Heart left ventricle (tissue), 16 donors: ENCODE measurements at regions not wholly inside any gene's neighbourhood (a gene's known extent, or its start where the extent isn't known, plus 50 kb on each side); places are given as distances from the start of the nearest gene placed in this dataset.

Experiments used
- ATAC-seq, 4 donors: fragments of 200-7000 bp; cut with Tn5 transposase; one replicate each; pipeline ENCODE4 v1.9.1; 2020 to 2022; ENCODE audit warnings: moderate library complexity in 4 of 4, mild to moderate bottlenecking in 3 of 4, moderate number of reproducible peaks in 1 of 4
- DNase-seq, 5 donors: peaks; one replicate each; pipeline ENCODE4 v3.0.0-alpha.2; 2020
- H3K27ac ChIP-seq, 12 donors: fragments of 200-600 bp; sonication (generic) in 4 of 12; one replicate each; pipeline versions ENCODE4 v1.5.0 to v1.8.0; 2016 to 2022; ENCODE audit warnings: mild to moderate bottlenecking in 2 of 12
- H3K27me3 ChIP-seq, 9 donors: fragments of 200-600 bp; sonication (generic) in 2 of 9; one replicate each; pipeline versions ENCODE4 v1.5.1 to v1.8.0; 2016 to 2022; ENCODE audit warnings: mild to moderate bottlenecking in 3 of 9
- H3K36me3 ChIP-seq, 9 donors: fragments of 200-600 bp; sonication (generic) in 2 of 9; one replicate each; pipeline versions ENCODE4 v1.5.0 to v1.8.0; 2018 to 2022; ENCODE audit warnings: mild to moderate bottlenecking in 2 of 9
- H3K4me1 ChIP-seq, 12 donors: fragments of 200-600 bp; sonication (generic) in 4 of 12; one replicate each; pipeline versions ENCODE4 v1.5.0 to v1.8.0; 2016 to 2022; ENCODE audit warnings: mild to moderate bottlenecking in 3 of 12
- H3K4me3 ChIP-seq, 12 donors: fragments of 200-600 bp; sonication (generic) in 4 of 12; one replicate each; pipeline versions ENCODE4 v1.5.0 to v1.8.0; 2017 to 2022; ENCODE audit warnings: mild to moderate bottlenecking in 9 of 12, moderate library complexity in 4 of 12
- H3K9me3 ChIP-seq, 12 donors: fragments of 200-600 bp; sonication (generic) in 4 of 12; one replicate each; pipeline versions ENCODE4 v1.5.0 to v1.8.0; 2016 to 2022; ENCODE audit warnings: mild to moderate bottlenecking in 1 of 12
- CTCF ChIP-seq, 12 donors: fragments of 200-600 bp; sonication (generic) in 4 of 12; IDR thresholded peaks; one replicate each; pipeline versions ENCODE4 v1.5.0 to v1.8.0; 2018 to 2022; ENCODE audit warnings: antibody characterized with exemption in 12 of 12, mild to moderate bottlenecking in 5 of 12
- POLR2A ChIP-seq, 2 donors: fragments of 450-650 bp; IDR thresholded peaks; one replicate each; pipeline ENCODE4 v1.6.1; 2017; ENCODE audit warnings: antibody characterized with exemption in 2 of 2, mild to moderate bottlenecking in 2 of 2, moderate library complexity in 2 of 2
- WGBS, 4 donors: extraction: QIAGEN DNeasy Blood & Tissue Kit in 2 of 4; methylation state at CpG; one replicate each; pipeline versions ENCODE4 v1.1.5 to v1.1.7; 2013 to 2018; 5-methylcytosine and 5-hydroxymethylcytosine counted together
- intact Hi-C, 10 donors: fragments of 100-400 bp; cut with DNase I; formaldehyde crosslinking; loops; one replicate each; pipeline versions ENCODE4 v1.11.1 to v1.14.2; 2022
- donor health status: ischemic (EF 13 %, LVEDD 7.1; RV severe dilation, severe dysfunction).
- donor health status: healthy with polysubstance abuse.
- donor health status: DM: no; HTN: yes; CAD: no.
- donor health status: DM: no; HTN: no; CAD: no.
- donor health status: ischemic (EF 25% LVEDD 6.9; RV normal size, moderate dysfunction).
- donor health status: ischemic (EF 25% LVEDD 5.7; RV mildly dilated, moderate dysfunction).
- donor health status: healthy.
- donor health status: DM: yes; HTN: yes; CAD: no.
- donor health status: ischemic (EF 35%, LVEDD 5.7; RV mildly dilated, moderate dysfunction).
- donor health status: nonischemic (EF 11% LVEDD 7.7; RV severe dilation, severe dysfunction).
- donor health status: DM: yes; HTN: yes; CAD: no.
- donor health status: PGD.
- donor health status: ischemic (EF 29% LVEDD 5.4; RV normal size, mild dysfunction).
- donor health status: nonischemic (EF 23%, LVEDD 6.1; RV moderate dilation, normal function).

GRCh38 chr5:166719991-166720390, 1571.5 kb upstream of the WWC1 start:
- ATAC-seq (no peak), DNase-seq (no peak)
- Histone ChIP-seq H3K27ac (no peak overlapping the region), H3K27me3 (no peaks in the 10 kb centered on the region), H3K36me3 (no peaks in the 10 kb centered on the region), H3K4me1 (no peaks in the 10 kb centered on the region), H3K9me3 (no peaks in the 10 kb centered on the region), H3K4me3 (no peak overlapping the region)
- TF ChIP-seq POLR2A (IDR thresholded peaks at IDR 0.05) (no peak), CTCF (IDR thresholded peaks at IDR 0.05) (no peak)
- intact Hi-C loops = no loop called here
- WGBS, 4 donors = 62 to 76% (median 64%) methylated on average over 2 of the region's 2 CpGs

GRCh38 chr5:166722939-166723338, 1568.5 kb upstream of the WWC1 start:
- no peaks in the 10 kb centered on the region for H3K4me1 ChIP-seq
- no peaks in the 10 kb centered on the region for H3K36me3 ChIP-seq
- no peak overlapping the region for H3K4me3 ChIP-seq
- no peak overlapping the region for H3K27ac ChIP-seq
- H3K9me3 ChIP-seq = no peaks in the 10 kb centered on the region
- intact Hi-C loops = no loop called here
- ATAC-seq = no peak
- no peak for DNase-seq
- WGBS, 4 donors = 90 to 93% (median 90%) methylated on average over 2 of the region's 2 CpGs
- TF ChIP-seq CTCF (IDR thresholded peaks at IDR 0.05) (no peak), POLR2A (IDR thresholded peaks at IDR 0.05) (no peak)
- no peaks in the 10 kb centered on the region for H3K27me3 ChIP-seq

GRCh38 chr5:166724284-166724683, 1567.2 kb upstream of the WWC1 start:
- Histone ChIP-seq H3K27me3 (no peaks in the 10 kb centered on the region), H3K36me3 (no peaks in the 10 kb centered on the region), H3K4me3 (no peak overlapping the region), H3K27ac (no peak overlapping the region), H3K9me3 (no peaks in the 10 kb centered on the region), H3K4me1 (no peaks in the 10 kb centered on the region)
- intact Hi-C loops = no loop called here
- DNase-seq (no peak), ATAC-seq (no peak)
- TF ChIP-seq CTCF (IDR thresholded peaks at IDR 0.05) = no peak
- no peak for TF ChIP-seq POLR2A (IDR thresholded peaks at IDR 0.05)
- WGBS, 4 donors = 76 to 87% (median 78%) methylated on average over 5 of the region's 5 CpGs

- Histone ChIP-seq H3K27me3 (no peaks in the 10 kb centered on the region), H3K36me3 (no peaks in the 10 kb centered on the region), H3K4me1 (no peaks in the 10 kb centered on the region), H3K9me3 (no peaks in the 10 kb centered on the region), H3K4me3 (no peak overlapping the region), H3K27ac (no peak overlapping the region)
- WGBS, 4 donors = 16 to 34% (median 21%) methylated on average over 1 of the region's 1 CpG
- ATAC-seq = no peak
- intact Hi-C loops = no loop called here
- DNase-seq = no peak
- TF ChIP-seq POLR2A (IDR thresholded peaks at IDR 0.05) = no peak
- TF ChIP-seq CTCF (IDR thresholded peaks at IDR 0.05) = no peak
Observed at GRCh38 chr5:166725593-166725992, 1565.9 kb upstream of the WWC1 start.
